Activated CD4-positive, alpha-beta T cell treated with anti-CD3 and anti-CD28 coated beads for 36 hours (primary cell): ENCODE measurements at regions not wholly inside any gene's neighbourhood (a gene's known extent, or its start where the extent isn't known, plus 50 kb on each side); places are given as distances from the start of the nearest gene placed in this dataset.
"Not testable (repeated sequence)": the region's sequence is repeated elsewhere in the genome, so short reads cannot be mapped to it uniquely, and the experiment has no call there.

Source experiments
- ATAC-seq: fragments of 200-7000 bp; cut with Tn5 transposase; one replicate; pipeline ENCODE4 v1.10.0; 2021; ENCODE audit warnings: mild to moderate bottlenecking, moderate library complexity
- CTCF ChIA-PET: fragments of 350-600 bp; sonication (Branson Sonifier 250); formaldehyde crosslinking; loops from one replicate; lab custom pipeline; 2021; ENCODE audit warnings: antibody characterized with exemption; lab: Charles Lee
- POLR2A ChIA-PET: fragments of 350-600 bp; sonication (Branson Sonifier 250); formaldehyde crosslinking; loops from one replicate; lab custom pipeline; 2021; ENCODE audit warnings: antibody characterized with exemption, inconsistent platforms; lab: Charles Lee
- DNase-seq: peaks from one replicate; pipeline ENCODE4 v3.0.0-alpha.2; 2020
- H3K27ac Mint-ChIP-seq: one replicate; pipeline ENCODE4 v1.8.0; 2021; ENCODE audit warnings: mixed read lengths
- H3K27me3 Mint-ChIP-seq: one replicate; pipeline ENCODE4 v1.8.0; 2021; ENCODE audit warnings: mixed read lengths
- H3K36me3 Mint-ChIP-seq: one replicate; pipeline ENCODE4 v1.8.0; 2021; ENCODE audit warnings: low read depth, mixed read lengths
- H3K4me1 Mint-ChIP-seq: one replicate; pipeline ENCODE4 v1.8.0; 2021; ENCODE audit warnings: mixed read lengths
- H3K4me3 Mint-ChIP-seq: one replicate; pipeline ENCODE4 v1.8.0; 2021; ENCODE audit warnings: mild to moderate bottlenecking, moderate library complexity, mixed read lengths
- H3K9me3 Mint-ChIP-seq: one replicate; pipeline ENCODE4 v1.8.0; 2021; ENCODE audit warnings: low read depth, mixed read lengths
- intact Hi-C, 2 experiments: fragments of 100-400 bp; cut with DNase I in 1 of 2; cut with micrococcal nuclease in 1 of 2; formaldehyde crosslinking; loops; one replicate each; pipeline versions ENCODE4 v1.14.2 to v1.15.1; 2022 to 2024; cut with DNase I, micrococcal nuclease

DNA sequence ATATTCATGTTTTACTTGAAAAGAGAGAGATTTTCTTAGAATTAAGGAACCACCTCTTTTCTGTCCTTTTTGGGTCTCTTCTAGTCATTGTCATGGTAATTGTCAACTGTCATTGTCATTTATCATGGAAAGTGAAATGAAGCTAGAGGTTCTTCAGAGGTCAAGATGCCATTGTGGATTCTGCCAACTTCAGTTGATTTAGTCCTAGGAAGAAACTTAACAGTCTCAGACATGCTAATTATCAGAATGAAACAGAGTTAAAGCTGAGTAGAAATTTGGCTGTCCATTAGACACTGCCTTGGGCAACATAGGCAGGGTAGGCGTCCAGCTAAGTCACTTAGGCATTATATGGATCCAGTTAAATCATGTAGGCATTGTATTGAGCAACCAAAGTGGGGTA, 796.1 kb upstream of the ADGRL3 start:
- no peaks in the 10 kb centered on the region for H3K4me1 Mint-ChIP-seq
- CTCF ChIA-PET: no interaction called here
- POLR2A ChIA-PET: no interaction called here
- H3K27me3 Mint-ChIP-seq: no peaks in the 10 kb centered on the region
- peaks cover 13% of the 10 kb centered on the region for H3K9me3 Mint-ChIP-seq
- H3K4me3 Mint-ChIP-seq: no peak overlapping the region
- ATAC-seq (no peak), DNase-seq (no peak)
- intact Hi-C loops: no loop called here
- H3K27ac Mint-ChIP-seq: no peak overlapping the region
- H3K36me3 Mint-ChIP-seq: no peaks in the 10 kb centered on the region

DNA sequence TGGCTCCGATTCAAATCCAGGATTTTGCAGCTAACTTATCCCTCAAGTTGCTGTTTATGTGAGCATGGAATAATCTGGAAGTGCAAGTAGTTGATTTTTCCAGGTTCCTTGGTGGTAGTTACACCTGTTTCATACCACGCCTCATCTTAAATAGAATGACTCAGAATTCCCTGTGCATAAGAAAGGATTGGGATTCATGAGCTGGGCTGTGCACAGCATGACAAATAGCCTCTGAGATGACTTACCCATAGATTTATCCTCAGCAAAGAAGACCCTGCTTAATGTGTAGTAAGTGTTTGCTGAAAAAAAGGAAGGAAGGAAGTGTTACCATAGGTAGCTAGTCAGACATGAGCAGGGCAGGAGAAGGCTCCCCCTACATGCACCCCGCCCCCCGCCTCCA, 777.7 kb upstream of the ADGRL3 start:
- H3K27ac Mint-ChIP-seq: no peak overlapping the region
- intact Hi-C loops: no loop called here
- POLR2A ChIA-PET: no interaction called here

GRCh38 chr4:60423573-60424184, 776.4 kb upstream of the ADGRL3 start:
- H3K4me3 Mint-ChIP-seq, DNase-seq, H3K27ac Mint-ChIP-seq, intact Hi-C loops, ATAC-seq, H3K27me3 Mint-ChIP-seq, H3K36me3 Mint-ChIP-seq, CTCF ChIA-PET, POLR2A ChIA-PET, H3K9me3 Mint-ChIP-seq, H3K4me1 Mint-ChIP-seq: not testable (repeated sequence)

More for the DNA sequence above, 777.7 kb upstream of the ADGRL3 start:
- H3K4me3 Mint-ChIP-seq: no peak overlapping the region
- peaks cover 8% of the 10 kb centered on the region for H3K9me3 Mint-ChIP-seq
- no peaks in the 10 kb centered on the region for H3K36me3 Mint-ChIP-seq
- H3K4me1 Mint-ChIP-seq: no peaks in the 10 kb centered on the region
- H3K27me3 Mint-ChIP-seq: no peaks in the 10 kb centered on the region
- DNase-seq (no peak), ATAC-seq (no peak)
- CTCF ChIA-PET: no interaction called here

DNA sequence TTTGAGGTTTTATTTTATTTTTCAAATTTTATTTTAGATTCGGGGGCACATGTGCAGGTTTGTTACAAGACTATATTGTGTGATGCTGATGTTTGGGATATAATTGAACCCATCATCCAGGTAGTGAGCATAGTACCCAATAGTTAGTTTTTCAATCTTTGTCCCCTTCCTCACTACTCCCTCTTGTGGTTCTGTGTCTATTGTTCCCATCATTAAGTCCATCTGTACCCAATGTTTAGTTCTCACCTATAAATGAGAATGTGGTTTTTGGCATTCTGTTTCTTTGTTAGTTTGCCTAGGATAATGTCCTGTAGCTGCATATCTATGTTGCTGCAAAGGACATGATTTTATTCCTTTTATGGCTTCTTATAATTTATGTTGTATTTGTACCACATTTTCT, 767.2 kb upstream of the ADGRL3 start:
- CTCF ChIA-PET: no interaction called here
- H3K4me1 Mint-ChIP-seq: no peaks in the 10 kb centered on the region
- DNase-seq: no peak
- intact Hi-C loops: no loop called here
- H3K4me3 Mint-ChIP-seq: no peak overlapping the region
- H3K27me3 Mint-ChIP-seq: no peaks in the 10 kb centered on the region
- H3K27ac Mint-ChIP-seq: no peak overlapping the region
- ATAC-seq: no peak
- H3K36me3 Mint-ChIP-seq: no peaks in the 10 kb centered on the region
- H3K9me3 Mint-ChIP-seq: peaks cover 26% of the 10 kb centered on the region
- POLR2A ChIA-PET: no interaction called here

DNA sequence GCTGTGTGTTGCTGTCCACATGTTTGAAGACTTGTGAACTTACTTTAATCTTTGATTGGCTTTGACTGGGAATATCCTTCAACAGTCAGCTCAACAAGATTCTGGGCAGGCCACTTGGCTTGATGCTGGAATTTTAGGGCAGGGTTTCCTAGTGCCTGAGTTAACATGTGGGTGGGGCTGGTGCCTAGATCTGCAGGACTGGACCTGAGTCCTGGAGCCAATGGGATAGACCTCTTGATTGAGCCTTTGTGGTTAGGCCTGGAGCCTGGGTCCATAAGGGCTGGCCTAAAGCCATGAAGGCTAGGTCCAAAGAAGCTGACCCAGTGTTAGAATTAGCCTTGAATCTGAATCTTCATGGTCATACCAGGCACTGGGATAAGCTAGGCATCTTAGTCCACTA, 757.1 kb upstream of the ADGRL3 start:
- ATAC-seq: no peak
- intact Hi-C loops: no loop called here
- no peak for DNase-seq
- ChIA-PET POLR2A (no interaction called here), CTCF (no interaction called here)
- H3K36me3 Mint-ChIP-seq: no peaks in the 10 kb centered on the region
- H3K4me3 Mint-ChIP-seq: no peak overlapping the region
- H3K4me1 Mint-ChIP-seq: no peaks in the 10 kb centered on the region
- H3K27me3 Mint-ChIP-seq: no peaks in the 10 kb centered on the region
- no peak overlapping the region for H3K27ac Mint-ChIP-seq
- H3K9me3 Mint-ChIP-seq: peaks cover 20% of the 10 kb centered on the region

DNA sequence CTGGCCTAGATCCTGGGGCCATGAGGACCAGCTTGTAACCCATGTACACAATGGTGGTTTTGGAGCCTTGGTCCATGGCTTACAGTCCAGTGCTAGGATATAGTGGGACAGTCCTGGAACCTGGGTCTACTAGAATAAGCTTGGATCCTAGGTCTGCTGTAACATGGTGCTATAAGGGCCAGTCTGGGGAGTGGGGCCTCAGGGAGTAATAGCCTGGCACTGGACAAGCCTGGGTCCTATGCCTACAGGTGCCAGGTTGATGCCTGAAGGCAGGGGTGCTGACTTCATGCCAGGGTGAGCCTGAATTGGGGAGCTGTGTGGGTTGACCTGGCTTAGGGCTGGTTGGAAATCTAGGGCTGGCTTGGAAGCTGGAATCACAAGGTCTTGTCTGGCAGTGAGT, 756.3 kb upstream of the ADGRL3 start:
- DNase-seq (no peak), ATAC-seq (no peak)
- Mint-ChIP-seq H3K9me3 (peaks cover 18% of the 10 kb centered on the region), H3K27me3 (no peaks in the 10 kb centered on the region), H3K36me3 (no peaks in the 10 kb centered on the region), H3K4me1 (no peaks in the 10 kb centered on the region), H3K4me3 (no peak overlapping the region), H3K27ac (no peak overlapping the region)
- CTCF ChIA-PET: no interaction called here
- POLR2A ChIA-PET: no interaction called here
- intact Hi-C loops: no loop called here

GRCh38 chr4:60450054-60450453, 750.1 kb upstream of the ADGRL3 start:
- DNase-seq (no peak), ATAC-seq (no peak)
- POLR2A ChIA-PET: no interaction called here
- no peaks in the 10 kb centered on the region for H3K4me1 Mint-ChIP-seq
- peaks cover 5% of the 10 kb centered on the region for H3K9me3 Mint-ChIP-seq
- intact Hi-C loops: no loop called here
- no peaks in the 10 kb centered on the region for H3K36me3 Mint-ChIP-seq
- H3K4me3 Mint-ChIP-seq: no peak overlapping the region
- H3K27me3 Mint-ChIP-seq: no peaks in the 10 kb centered on the region
- H3K27ac Mint-ChIP-seq: no peak overlapping the region
- CTCF ChIA-PET: no interaction called here

DNA sequence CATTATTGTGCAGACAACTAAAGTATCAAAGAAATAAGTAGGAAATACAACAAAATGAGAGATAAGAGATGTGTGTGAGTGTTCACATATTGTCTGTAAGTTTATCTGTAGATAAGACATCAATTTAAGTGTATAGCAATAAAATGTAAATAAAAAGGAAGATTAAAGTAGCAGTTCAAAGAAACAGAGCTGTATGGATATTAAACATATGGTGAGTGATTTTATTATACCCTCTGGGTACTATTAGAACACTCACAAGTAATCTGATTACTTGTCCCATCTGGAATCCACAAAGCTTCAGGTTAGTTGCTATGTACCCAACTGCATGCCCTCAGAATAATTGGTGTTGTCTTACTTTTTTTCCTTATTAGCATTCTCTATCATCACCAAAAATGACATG, 747.9 kb upstream of the ADGRL3 start:
- H3K27ac Mint-ChIP-seq: no peak overlapping the region
- POLR2A ChIA-PET: no interaction called here
- no peak for ATAC-seq
- no peak for DNase-seq
- no peak overlapping the region for H3K4me3 Mint-ChIP-seq
- H3K4me1 Mint-ChIP-seq: no peaks in the 10 kb centered on the region
- intact Hi-C loops: no loop called here
- peaks cover 7% of the 10 kb centered on the region for H3K9me3 Mint-ChIP-seq
- H3K36me3 Mint-ChIP-seq: no peaks in the 10 kb centered on the region
- CTCF ChIA-PET: no interaction called here
- H3K27me3 Mint-ChIP-seq: no peaks in the 10 kb centered on the region

DNA sequence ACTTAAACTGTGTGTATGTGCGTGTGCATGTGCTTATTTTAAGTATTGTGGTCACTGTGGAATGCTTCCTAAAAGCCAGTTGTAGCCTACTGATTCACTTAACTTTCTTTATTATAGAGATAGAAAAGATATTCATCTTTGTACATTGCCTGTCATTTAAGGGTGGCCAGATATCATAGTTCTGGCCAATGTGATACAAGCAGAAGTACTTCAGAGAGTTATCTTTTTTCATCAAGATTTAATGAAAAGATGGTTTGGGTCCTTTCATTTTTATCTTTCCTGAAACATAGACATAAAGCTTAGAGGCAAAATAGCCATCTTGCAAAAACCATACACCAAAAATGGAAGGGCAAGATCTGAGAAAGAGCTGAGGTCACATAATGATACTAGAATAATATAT, 744.7 kb upstream of the ADGRL3 start:
- ChIA-PET CTCF (no interaction called here), POLR2A (no interaction called here)
- no peak overlapping the region for H3K27ac Mint-ChIP-seq
- no peaks in the 10 kb centered on the region for H3K36me3 Mint-ChIP-seq
- no peak for DNase-seq
- no peaks in the 10 kb centered on the region for H3K4me1 Mint-ChIP-seq
- H3K9me3 Mint-ChIP-seq: peaks cover 9% of the 10 kb centered on the region
- H3K4me3 Mint-ChIP-seq: no peak overlapping the region
- no peaks in the 10 kb centered on the region for H3K27me3 Mint-ChIP-seq
- no peak for ATAC-seq
- intact Hi-C loops: no loop called here

GRCh38 chr4:60461551-60461950, 738.6 kb upstream of the ADGRL3 start:
- H3K27ac Mint-ChIP-seq: no peak overlapping the region
- DNase-seq: no peak
- ATAC-seq: no peak
- CTCF ChIA-PET: no interaction called here
- POLR2A ChIA-PET: interaction anchor here (0.7 kb wide), 1 partner anchor 55 kb away, joined by 6 read pairs; no protein-coding TSS in a partner anchor
- H3K36me3 Mint-ChIP-seq: no peaks in the 10 kb centered on the region
- intact Hi-C loops: no loop called here
- H3K4me3 Mint-ChIP-seq: no peak overlapping the region
- H3K9me3 Mint-ChIP-seq: peaks cover 26% of the 10 kb centered on the region
- H3K27me3 Mint-ChIP-seq: no peaks in the 10 kb centered on the region
- H3K4me1 Mint-ChIP-seq: no peaks in the 10 kb centered on the region

DNA sequence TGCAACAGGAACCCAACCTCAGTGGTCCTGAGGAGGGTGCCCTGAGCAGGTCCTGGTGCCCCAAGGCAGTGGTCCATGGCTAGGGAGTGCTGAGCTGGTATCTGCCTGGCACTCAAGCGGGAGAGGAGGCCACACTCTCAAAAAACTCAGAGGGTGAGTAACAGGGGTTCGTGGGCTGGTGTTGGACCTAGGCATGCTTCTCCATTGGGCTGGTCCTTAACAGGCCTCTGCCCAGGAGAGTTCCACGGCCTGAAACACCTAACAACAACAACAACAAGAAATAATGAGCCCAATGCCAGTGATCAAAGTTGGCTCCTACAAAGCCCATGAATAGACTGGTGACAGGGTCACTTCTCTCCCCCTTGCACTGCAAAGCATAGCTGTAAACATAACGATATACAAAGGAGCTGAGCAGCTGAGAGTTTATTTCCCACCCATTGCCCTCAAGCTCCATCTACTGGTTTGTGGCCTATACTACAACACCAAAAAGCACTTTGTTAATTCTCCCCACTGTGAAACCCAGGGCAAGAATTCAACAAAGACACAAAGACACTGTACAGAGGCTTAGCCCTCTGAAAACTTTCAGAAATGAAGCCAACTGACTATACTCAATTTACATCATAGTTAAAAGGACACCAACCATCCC, 736.1 kb upstream of the ADGRL3 start:
- CTCF ChIA-PET: no interaction called here
- ATAC-seq (no peak), DNase-seq (no peak)
- no peak overlapping the region for H3K27ac Mint-ChIP-seq
- H3K36me3 Mint-ChIP-seq: no peaks in the 10 kb centered on the region
- no peaks in the 10 kb centered on the region for H3K4me1 Mint-ChIP-seq
- peaks cover 23% of the 10 kb centered on the region for H3K9me3 Mint-ChIP-seq
- intact Hi-C loops: no loop called here
- POLR2A ChIA-PET: no interaction called here
- no peak overlapping the region for H3K4me3 Mint-ChIP-seq
- H3K27me3 Mint-ChIP-seq: no peaks in the 10 kb centered on the region

DNA sequence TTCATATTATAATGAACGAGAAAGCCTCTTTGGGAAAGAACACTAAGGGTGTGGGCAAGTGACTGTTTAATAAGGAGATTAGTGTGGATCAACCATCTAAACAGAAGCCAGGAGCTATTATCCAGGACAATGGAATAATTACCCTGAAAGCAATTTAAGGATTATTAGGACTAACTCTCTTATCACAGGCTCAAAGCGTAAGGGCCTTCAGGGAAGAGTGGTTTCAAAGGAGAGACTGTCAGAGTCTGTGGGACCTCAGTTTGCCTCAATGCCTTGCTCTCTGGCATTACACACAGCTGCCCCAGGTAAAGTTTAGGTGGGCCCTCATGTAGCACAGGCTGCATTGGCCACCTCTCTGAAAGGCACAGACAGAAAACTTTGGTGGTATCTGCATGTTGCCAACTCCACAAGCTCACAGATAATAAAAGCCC, 717.2 kb upstream of the ADGRL3 start:
- ChIA-PET CTCF (no interaction called here), POLR2A (no interaction called here)
- intact Hi-C loops: no loop called here
- Mint-ChIP-seq H3K9me3 (peaks cover 16% of the 10 kb centered on the region), H3K4me1 (no peaks in the 10 kb centered on the region), H3K36me3 (no peaks in the 10 kb centered on the region), H3K4me3 (no peak overlapping the region), H3K27me3 (no peaks in the 10 kb centered on the region), H3K27ac (no peak overlapping the region)
- DNase-seq (no peak), ATAC-seq (no peak)
